MM.1S (cell line): ENCODE measurements at regions not wholly inside any gene's neighbourhood (a gene's known extent, or its start where the extent isn't known, plus 50 kb on each side); places are given as distances from the start of the nearest gene placed in this dataset.

Experiments
- DNase-seq: peaks from one replicate; pipeline ENCODE4 v3.0.0-alpha.2; 2015
- H2AFZ ChIP-seq: fragments of 300-600 bp; sonication (generic); 2 replicates; pipeline ENCODE4 v1.6.0; 2016; ENCODE audit warnings: antibody characterized with exemption, low read length
- H3F3A ChIP-seq: fragments of 300-600 bp; sonication (generic); 2 replicates; pipeline ENCODE4 v1.6.1; 2016; ENCODE audit warnings: mild to moderate bottlenecking, antibody characterized with exemption, low read length, moderate library complexity, mixed read lengths; ENCODE audit not compliant: insufficient read depth
- H3K27ac ChIP-seq: fragments of 300-600 bp; sonication (generic); 2 replicates; pipeline ENCODE4 v1.5.1; 2016; ENCODE audit warnings: mild to moderate bottlenecking, low read length
- H3K27me3 ChIP-seq: fragments of 300-600 bp; sonication (generic); replicated peaks from 2 replicates; pipeline ENCODE4 v1.6.0; 2016; ENCODE audit warnings: low read length; ENCODE audit not compliant: insufficient read depth
- H3K36me3 ChIP-seq: fragments of 300-600 bp; sonication (generic); replicated peaks from 2 replicates; pipeline ENCODE4 v1.6.1; 2016; ENCODE audit warnings: mild to moderate bottlenecking, low read length, mixed read lengths; ENCODE audit not compliant: insufficient read depth
- H3K4me1 ChIP-seq: fragments of 300-600 bp; sonication (generic); 2 replicates; pipeline ENCODE4 v1.6.1; 2016; ENCODE audit warnings: low read length, mixed read lengths
- H3K4me2 ChIP-seq: fragments of 300-600 bp; sonication (generic); 2 replicates; pipeline ENCODE4 v1.6.0; 2016; ENCODE audit warnings: low read depth, low read length
- H3K4me3 ChIP-seq: fragments of 300-600 bp; sonication (generic); 2 replicates; pipeline ENCODE4 v1.5.1; 2016; ENCODE audit warnings: low read length, mixed read lengths
- H3K79me2 ChIP-seq: fragments of 300-600 bp; sonication (generic); 2 replicates; pipeline ENCODE4 v1.6.1; 2016; ENCODE audit warnings: mixed run types, low read length, mixed read lengths
- H3K9ac ChIP-seq: fragments of 300-600 bp; sonication (generic); 2 replicates; pipeline ENCODE4 v1.6.1; 2016; ENCODE audit warnings: low read length, mixed read lengths
- H3K9me2 ChIP-seq: fragments of 300-600 bp; sonication (generic); replicated peaks from 2 replicates; pipeline ENCODE4 v1.6.1; 2016; ENCODE audit warnings: mild to moderate bottlenecking, low read length, mixed read lengths; ENCODE audit not compliant: insufficient read depth
- H3K9me3 ChIP-seq: fragments of 300-600 bp; sonication (generic); replicated peaks from 2 replicates; pipeline ENCODE4 v1.6.1; 2016; ENCODE audit warnings: mild to moderate bottlenecking, low read length, mixed read lengths; ENCODE audit not compliant: insufficient read depth
- H4K20me1 ChIP-seq: fragments of 300-600 bp; sonication (generic); 2 replicates; pipeline ENCODE4 v1.6.1; 2016; ENCODE audit warnings: mild to moderate bottlenecking, low read length, moderate library complexity, mixed read lengths; ENCODE audit not compliant: insufficient read depth
- CTCF ChIP-seq: fragments of 300-600 bp; sonication (generic); IDR thresholded peaks from 2 replicates; pipeline ENCODE4 v1.5.1; 2016; ENCODE audit warnings: antibody characterized with exemption, low read length, mixed read lengths
- EZH2 ChIP-seq: fragments of 300-600 bp; sonication (generic); optimal IDR thresholded peaks from 2 replicates; pipeline ENCODE3; 2017; ENCODE audit warnings: low read depth, mild to moderate bottlenecking, antibody characterized with exemption, low read length, mixed read lengths
- EZH2phosphoT487 ChIP-seq: fragments of 300-600 bp; sonication (generic); IDR thresholded peaks from 2 replicates; pipeline ENCODE4 v1.6.1; 2018; ENCODE audit warnings: antibody characterized with exemption, low read length

- no peak overlapping the region for H3K4me3 ChIP-seq
- DNase-seq: no peak
- no peak overlapping the region for H3K9ac ChIP-seq
- H3K4me1 ChIP-seq: no peaks in the 10 kb centered on the region
- H3K9me3 ChIP-seq: no peaks in the 10 kb centered on the region
- no peaks in the 10 kb centered on the region for H4K20me1 ChIP-seq
- no peaks in the 10 kb centered on the region for H3F3A ChIP-seq
- no peak overlapping the region for H2AFZ ChIP-seq
- no peak overlapping the region for H3K4me2 ChIP-seq
- H3K27ac ChIP-seq: no peak overlapping the region
- TF ChIP-seq EZH2: no peak
- peak; percentile 28 for TF ChIP-seq CTCF
- H3K27me3 ChIP-seq: no peaks in the 10 kb centered on the region
- no peaks in the 10 kb centered on the region for H3K9me2 ChIP-seq
- no peaks in the 10 kb centered on the region for H3K79me2 ChIP-seq
- no peaks in the 10 kb centered on the region for H3K36me3 ChIP-seq
Measured at GRCh38 chr9:126203313-126203712, 123.3 kb upstream of the MVB12B start.

GRCh38 chr9:126204197-126204596 is 122.4 kb upstream of the MVB12B start:
- Histone ChIP-seq H3K9me2 (no peaks in the 10 kb centered on the region), H3K27me3 (no peaks in the 10 kb centered on the region), H3K79me2 (no peaks in the 10 kb centered on the region), H3K9ac (no peak overlapping the region), H3K9me3 (no peaks in the 10 kb centered on the region), H2AFZ (no peak overlapping the region), H3K27ac (no peak overlapping the region), H3K4me2 (no peak overlapping the region), H4K20me1 (no peaks in the 10 kb centered on the region), H3K36me3 (no peaks in the 10 kb centered on the region), H3F3A (no peaks in the 10 kb centered on the region), H3K4me1 (no peaks in the 10 kb centered on the region), H3K4me3 (no peak overlapping the region)
- TF ChIP-seq EZH2phosphoT487: no peak
- no peak for TF ChIP-seq CTCF
- no peak for TF ChIP-seq EZH2
- no peak for DNase-seq

- Histone ChIP-seq H3F3A (no peaks in the 10 kb centered on the region), H3K4me1 (no peaks in the 10 kb centered on the region), H3K9ac (no peak overlapping the region), H3K27me3 (no peaks in the 10 kb centered on the region), H3K27ac (no peak overlapping the region), H4K20me1 (no peaks in the 10 kb centered on the region), H3K79me2 (no peaks in the 10 kb centered on the region), H3K4me3 (no peak overlapping the region), H3K36me3 (no peaks in the 10 kb centered on the region), H2AFZ (no peak overlapping the region), H3K4me2 (no peak overlapping the region), H3K9me3 (no peaks in the 10 kb centered on the region), H3K9me2 (no peaks in the 10 kb centered on the region)
- DNase-seq: no peak
- TF ChIP-seq EZH2phosphoT487: no peak
Measured at GRCh38 chr9:126204708-126205225, 121.9 kb upstream of the MVB12B start.

GRCh38 chr9:126205265-126205664 is 121.4 kb upstream of the MVB12B start:
- no peaks in the 10 kb centered on the region for H3K79me2 ChIP-seq
- H3F3A ChIP-seq: no peaks in the 10 kb centered on the region
- H4K20me1 ChIP-seq: no peaks in the 10 kb centered on the region
- H2AFZ ChIP-seq: no peak overlapping the region
- H3K36me3 ChIP-seq: no peaks in the 10 kb centered on the region
- no peak overlapping the region for H3K4me3 ChIP-seq
- no peaks in the 10 kb centered on the region for H3K4me1 ChIP-seq
- TF ChIP-seq EZH2 (no peak), CTCF (no peak), EZH2phosphoT487 (no peak)
- no peak overlapping the region for H3K27ac ChIP-seq
- H3K27me3 ChIP-seq: no peaks in the 10 kb centered on the region
- H3K4me2 ChIP-seq: no peak overlapping the region
- no peaks in the 10 kb centered on the region for H3K9me3 ChIP-seq
- no peak for DNase-seq
- no peaks in the 10 kb centered on the region for H3K9me2 ChIP-seq
- no peak overlapping the region for H3K9ac ChIP-seq
